Heart left ventricle (tissue), 16 donors: ENCODE measurements at regions not wholly inside any gene's neighbourhood (a gene's known extent, or its start where the extent isn't known, plus 50 kb on each side); places are given as distances from the start of the nearest gene placed in this dataset.
"Not testable (repeated sequence)": the region's sequence is repeated elsewhere in the genome, so short reads cannot be mapped to it uniquely, and the experiment has no call there.

ENCODE experiments used
- ATAC-seq, 4 donors: fragments of 200-7000 bp; cut with Tn5 transposase; one replicate each; pipeline ENCODE4 v1.9.1; 2020 to 2022; ENCODE audit warnings: moderate library complexity in 4 of 4, mild to moderate bottlenecking in 3 of 4, moderate number of reproducible peaks in 1 of 4
- DNase-seq, 5 donors: peaks; one replicate each; pipeline ENCODE4 v3.0.0-alpha.2; 2020
- H3K27ac ChIP-seq, 12 donors: fragments of 200-600 bp; sonication (generic) in 4 of 12; one replicate each; pipeline versions ENCODE4 v1.5.0 to v1.8.0; 2016 to 2022; ENCODE audit warnings: mild to moderate bottlenecking in 2 of 12
- H3K27me3 ChIP-seq, 9 donors: fragments of 200-600 bp; sonication (generic) in 2 of 9; one replicate each; pipeline versions ENCODE4 v1.5.1 to v1.8.0; 2016 to 2022; ENCODE audit warnings: mild to moderate bottlenecking in 3 of 9
- H3K36me3 ChIP-seq, 9 donors: fragments of 200-600 bp; sonication (generic) in 2 of 9; one replicate each; pipeline versions ENCODE4 v1.5.0 to v1.8.0; 2018 to 2022; ENCODE audit warnings: mild to moderate bottlenecking in 2 of 9
- H3K4me1 ChIP-seq, 12 donors: fragments of 200-600 bp; sonication (generic) in 4 of 12; one replicate each; pipeline versions ENCODE4 v1.5.0 to v1.8.0; 2016 to 2022; ENCODE audit warnings: mild to moderate bottlenecking in 3 of 12
- H3K4me3 ChIP-seq, 12 donors: fragments of 200-600 bp; sonication (generic) in 4 of 12; one replicate each; pipeline versions ENCODE4 v1.5.0 to v1.8.0; 2017 to 2022; ENCODE audit warnings: mild to moderate bottlenecking in 9 of 12, moderate library complexity in 4 of 12
- H3K9me3 ChIP-seq, 12 donors: fragments of 200-600 bp; sonication (generic) in 4 of 12; one replicate each; pipeline versions ENCODE4 v1.5.0 to v1.8.0; 2016 to 2022; ENCODE audit warnings: mild to moderate bottlenecking in 1 of 12
- POLR2A ChIP-seq, 2 donors: fragments of 450-650 bp; IDR thresholded peaks; one replicate each; pipeline ENCODE4 v1.6.1; 2017; ENCODE audit warnings: antibody characterized with exemption in 2 of 2, mild to moderate bottlenecking in 2 of 2, moderate library complexity in 2 of 2
- WGBS, 4 donors: extraction: QIAGEN DNeasy Blood & Tissue Kit in 2 of 4; methylation state at CpG; one replicate each; pipeline versions ENCODE4 v1.1.5 to v1.1.7; 2013 to 2018; 5-methylcytosine and 5-hydroxymethylcytosine counted together
- intact Hi-C, 10 donors: fragments of 100-400 bp; cut with DNase I; formaldehyde crosslinking; loops; one replicate each; pipeline versions ENCODE4 v1.11.1 to v1.14.2; 2022
- TF ChIP-seq, protein P1 (sequence below), 12 donors: fragments of 200-600 bp; sonication (generic) in 4 of 12; IDR thresholded peaks; one replicate each; pipeline versions ENCODE4 v1.5.0 to v1.8.0; 2018 to 2022; ENCODE audit warnings: antibody characterized with exemption in 12 of 12, mild to moderate bottlenecking in 5 of 12
- donor health status: ischemic (EF 13 %, LVEDD 7.1; RV severe dilation, severe dysfunction).
- donor health status: healthy with polysubstance abuse.
- donor health status: DM: no; HTN: yes; CAD: no.
- donor health status: DM: no; HTN: no; CAD: no.
- donor health status: ischemic (EF 25% LVEDD 6.9; RV normal size, moderate dysfunction).
- donor health status: ischemic (EF 25% LVEDD 5.7; RV mildly dilated, moderate dysfunction).
- donor health status: healthy.
- donor health status: DM: yes; HTN: yes; CAD: no.
- donor health status: ischemic (EF 35%, LVEDD 5.7; RV mildly dilated, moderate dysfunction).
- donor health status: nonischemic (EF 11% LVEDD 7.7; RV severe dilation, severe dysfunction).
- donor health status: DM: yes; HTN: yes; CAD: no.
- donor health status: PGD.
- donor health status: ischemic (EF 29% LVEDD 5.4; RV normal size, mild dysfunction).
- donor health status: nonischemic (EF 23%, LVEDD 6.1; RV moderate dilation, normal function).

DNA sequence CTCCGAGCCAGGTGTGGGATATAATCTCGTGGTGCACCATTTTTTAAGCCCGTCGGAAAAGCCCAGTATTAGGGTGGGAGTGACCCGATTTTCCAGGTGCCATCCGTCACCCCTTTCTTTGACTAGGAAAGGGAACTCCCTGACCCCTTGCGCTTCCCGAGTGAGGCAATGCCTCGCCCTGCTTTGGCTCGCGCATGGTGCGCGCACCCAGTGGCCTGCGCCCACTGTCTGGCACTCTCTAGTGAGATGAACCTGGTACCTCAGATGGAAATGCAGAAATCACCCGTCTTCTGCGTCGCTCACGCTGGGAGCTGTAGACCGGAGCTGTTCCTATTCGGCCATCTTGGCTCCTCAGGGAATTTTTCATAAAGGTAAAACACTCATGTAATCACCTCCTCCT lies 63.9 kb downstream of the RWDD3 start:
- H3K27ac ChIP-seq, intact Hi-C loops, ATAC-seq, H3K27me3 ChIP-seq, H3K36me3 ChIP-seq, DNase-seq, H3K4me1 ChIP-seq, H3K4me3 ChIP-seq, H3K9me3 ChIP-seq: not testable (repeated sequence)
- WGBS, 4 donors: 91 to 97% (median 94%) methylated on average over 18 to 20 of the region's 20 CpGs

DNA sequence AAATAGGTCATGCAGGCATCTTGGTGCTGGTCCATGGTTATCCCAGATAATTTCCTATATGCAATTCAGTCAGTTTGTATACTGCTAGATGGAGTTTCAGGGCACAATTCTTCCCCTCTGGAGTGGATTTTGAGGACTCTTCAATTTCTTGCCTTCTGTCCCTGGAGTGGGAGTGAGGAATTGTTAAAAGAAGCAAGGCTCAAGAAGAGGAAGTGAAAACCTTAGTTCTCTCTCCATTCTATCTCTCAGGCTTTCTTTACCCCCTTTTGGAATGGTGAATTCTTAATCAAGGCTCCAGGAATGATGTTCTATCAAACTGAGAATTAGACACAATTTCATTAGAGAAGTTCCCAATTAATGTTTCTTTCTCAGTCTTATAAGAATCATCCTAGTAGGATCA lies 67.1 kb downstream of the RWDD3 start:
- DNase-seq: no peak
- TF ChIP-seq, protein P1, sequence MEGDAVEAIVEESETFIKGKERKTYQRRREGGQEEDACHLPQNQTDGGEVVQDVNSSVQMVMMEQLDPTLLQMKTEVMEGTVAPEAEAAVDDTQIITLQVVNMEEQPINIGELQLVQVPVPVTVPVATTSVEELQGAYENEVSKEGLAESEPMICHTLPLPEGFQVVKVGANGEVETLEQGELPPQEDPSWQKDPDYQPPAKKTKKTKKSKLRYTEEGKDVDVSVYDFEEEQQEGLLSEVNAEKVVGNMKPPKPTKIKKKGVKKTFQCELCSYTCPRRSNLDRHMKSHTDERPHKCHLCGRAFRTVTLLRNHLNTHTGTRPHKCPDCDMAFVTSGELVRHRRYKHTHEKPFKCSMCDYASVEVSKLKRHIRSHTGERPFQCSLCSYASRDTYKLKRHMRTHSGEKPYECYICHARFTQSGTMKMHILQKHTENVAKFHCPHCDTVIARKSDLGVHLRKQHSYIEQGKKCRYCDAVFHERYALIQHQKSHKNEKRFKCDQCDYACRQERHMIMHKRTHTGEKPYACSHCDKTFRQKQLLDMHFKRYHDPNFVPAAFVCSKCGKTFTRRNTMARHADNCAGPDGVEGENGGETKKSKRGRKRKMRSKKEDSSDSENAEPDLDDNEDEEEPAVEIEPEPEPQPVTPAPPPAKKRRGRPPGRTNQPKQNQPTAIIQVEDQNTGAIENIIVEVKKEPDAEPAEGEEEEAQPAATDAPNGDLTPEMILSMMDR (IDR thresholded peaks at IDR 0.05): no peak
- no peak for TF ChIP-seq POLR2A (IDR thresholded peaks at IDR 0.05)
- H3K36me3 ChIP-seq: no peaks in the 10 kb centered on the region
- intact Hi-C loops: loop anchor here in 1 of 10 donors (10.0 kb wide), 1 partner anchor 164 kb away; no protein-coding TSS in a partner anchor
- H3K9me3 ChIP-seq: no peaks in the 10 kb centered on the region
- no peaks in the 10 kb centered on the region for H3K27me3 ChIP-seq
- no peak overlapping the region for H3K27ac ChIP-seq
- no peak overlapping the region for H3K4me3 ChIP-seq
- H3K4me1 ChIP-seq: no peaks in the 10 kb centered on the region
- no peak for ATAC-seq

DNA sequence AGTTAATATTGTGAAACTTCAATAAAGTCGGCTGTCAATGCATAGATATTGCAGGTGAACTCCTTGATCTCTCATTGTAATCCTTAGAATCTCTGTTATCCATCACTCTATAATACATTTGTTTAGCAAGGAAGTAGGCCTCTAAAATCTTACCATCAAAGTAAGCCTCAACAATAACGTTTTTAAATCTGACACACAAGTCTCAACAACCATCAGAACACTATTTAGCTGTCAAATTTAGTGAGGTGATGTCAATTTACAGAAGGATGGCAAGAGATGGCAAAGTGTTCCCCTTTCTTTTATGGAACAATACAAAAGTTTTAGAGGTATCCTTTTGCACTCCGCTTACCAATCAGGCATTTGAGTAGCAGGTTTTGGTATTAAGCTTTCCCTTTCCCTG lies 67.6 kb downstream of the RWDD3 start:
- Histone ChIP-seq H3K36me3 (no peaks in the 10 kb centered on the region), H3K9me3 (no peaks in the 10 kb centered on the region), H3K27me3 (no peaks in the 10 kb centered on the region), H3K4me3 (no peak overlapping the region), H3K4me1 (no peaks in the 10 kb centered on the region), H3K27ac (no peak overlapping the region)
- TF ChIP-seq, protein P1 (IDR thresholded peaks at IDR 0.05): no peak
- TF ChIP-seq POLR2A (IDR thresholded peaks at IDR 0.05): no peak
- intact Hi-C loops: loop anchor here in 1 of 10 donors (10.0 kb wide), 1 partner anchor 163 kb away; no protein-coding TSS in a partner anchor
- no peak for DNase-seq
- no peak for ATAC-seq
- 78 to 84% (median 83%) methylated on average over 3 of the region's 3 CpGs for WGBS, 4 donors

DNA sequence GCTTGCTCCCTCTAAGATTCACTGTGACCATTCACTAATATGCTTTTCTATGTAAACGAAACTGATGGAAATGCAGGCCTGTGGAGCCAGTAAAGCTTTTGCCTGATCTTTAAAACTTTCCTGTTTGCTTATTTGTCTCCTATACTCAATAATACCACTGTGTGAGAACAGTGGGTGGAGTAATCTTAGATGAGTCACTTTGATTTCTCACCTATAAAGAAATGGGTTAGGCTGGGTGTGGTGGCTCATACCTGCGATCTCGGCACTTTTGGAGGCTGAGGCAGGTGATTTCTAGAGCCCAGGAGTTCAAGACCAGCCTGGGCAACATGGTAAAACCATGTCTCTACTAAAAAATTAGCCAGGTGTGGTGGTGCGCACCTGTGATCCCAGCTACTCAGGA lies 70.8 kb downstream of the RWDD3 start:
- no peak for DNase-seq
- no peak overlapping the region for H3K27ac ChIP-seq
- intact Hi-C loops: loop anchor here in 4 of 10 donors (5.0 to 10.0 kb wide), 3 partner anchors 157 to 162 kb away; no protein-coding TSS in a partner anchor
- no peak for ATAC-seq
- WGBS, 4 donors: 85 to 95% (median 93%) methylated on average over 4 of the region's 4 CpGs
- TF ChIP-seq POLR2A (IDR thresholded peaks at IDR 0.05): no peak
- TF ChIP-seq, protein P1 (IDR thresholded peaks at IDR 0.05): no peak
- peaks cover 0 to 6% (median 0%) of the 10 kb centered on the region in 9 donors for H3K27me3 ChIP-seq
- H3K4me1 ChIP-seq: no peaks in the 10 kb centered on the region
- no peaks in the 10 kb centered on the region for H3K9me3 ChIP-seq
- no peak overlapping the region for H3K4me3 ChIP-seq
- H3K36me3 ChIP-seq: no peaks in the 10 kb centered on the region
